HG03039 (cell line): ENCODE measurements at regions not wholly inside any gene's neighbourhood (a gene's known extent, or its start where the extent isn't known, plus 50 kb on each side); places are given as distances from the start of the nearest gene placed in this dataset.
A peak's percentile ranks its signal among the peaks of the same experiment; 100 is the strongest.

Experiments
- ATAC-seq: cut with Tn5 transposase; IDR thresholded peaks from one replicate; pipeline ENCODE4 v1.9.1; 2021; ENCODE audit warnings: mild to moderate bottlenecking, moderate library complexity; ENCODE audit not compliant: unreplicated experiment

DNA sequence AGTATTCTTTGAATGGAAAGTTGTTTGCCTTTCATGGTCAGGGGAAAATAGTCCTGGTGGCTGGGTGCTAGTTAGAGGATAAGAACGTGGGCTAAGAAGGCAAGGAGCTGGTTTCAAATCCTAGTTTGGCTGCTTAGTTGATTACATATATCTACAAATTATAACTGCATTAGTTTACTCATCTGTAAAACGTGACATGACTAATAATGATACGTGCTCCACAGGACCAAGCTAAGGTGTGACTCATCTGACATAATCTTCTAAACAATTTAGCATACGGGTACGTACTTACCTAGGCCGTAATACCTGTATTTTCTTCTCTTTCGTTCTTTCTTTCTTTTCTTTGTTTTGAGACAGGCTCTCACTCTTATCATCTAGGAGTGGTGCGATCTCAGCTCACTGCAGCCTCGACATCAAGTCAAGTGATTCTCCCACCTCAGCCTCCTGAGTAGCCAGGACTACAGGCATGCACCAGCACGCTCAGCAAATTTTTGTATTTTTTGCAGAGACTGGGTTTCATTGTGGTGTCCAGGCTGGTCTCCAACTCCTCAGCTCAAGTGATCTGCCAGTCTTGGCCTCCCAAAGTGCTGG lies 1274.2 kb upstream of the GJE1 start:
- no peak for ATAC-seq

- no peak for ATAC-seq
These were observed 1274.9 kb upstream of the GJE1 start for GRCh38 chr6:140857739-140858380.

- ATAC-seq: no peak
These were observed 1277.2 kb upstream of the GJE1 start for GRCh38 chr6:140855520-140855919.

DNA sequence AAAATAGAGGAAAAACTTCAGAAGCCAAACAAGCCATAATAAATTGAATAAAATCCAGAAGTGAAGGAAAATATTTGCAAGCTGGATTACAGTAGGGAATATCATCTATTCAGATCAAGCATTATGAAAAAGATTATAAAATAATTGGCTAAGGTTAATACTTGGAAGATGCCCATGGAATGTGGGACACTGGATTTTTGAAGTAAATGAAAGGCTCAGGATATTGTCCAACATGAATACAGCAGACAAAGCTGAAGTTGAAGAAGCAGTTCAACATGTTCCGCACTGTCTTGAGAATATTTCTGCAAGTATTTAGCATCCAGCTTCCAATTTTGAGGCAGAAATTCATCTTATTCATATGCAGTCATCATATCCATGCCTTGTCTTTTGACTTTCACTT lies 1278.4 kb upstream of the GJE1 start:
- no peak for ATAC-seq

DNA sequence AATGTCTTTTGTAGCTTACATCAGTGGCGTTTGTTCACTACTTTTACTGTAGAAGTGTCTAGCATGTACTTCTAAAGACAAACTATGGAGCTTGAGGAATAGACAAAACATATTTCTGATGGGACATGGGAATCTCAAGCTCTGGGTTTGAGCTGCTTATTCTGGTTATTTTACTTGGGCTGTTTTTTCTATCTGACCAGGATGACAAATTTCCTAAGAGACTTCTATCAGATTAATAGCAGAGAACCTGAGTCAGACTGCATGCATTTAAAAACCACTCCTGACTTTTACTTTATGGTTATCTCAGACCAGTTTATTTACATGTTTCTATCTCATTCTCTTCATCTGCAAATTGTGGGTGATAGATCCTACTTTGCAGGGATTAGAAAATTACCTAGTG lies 1282.3 kb upstream of the GJE1 start:
- no peak for ATAC-seq

GRCh38 chr6:140849456-140849855 lies 1283.3 kb upstream of the GJE1 start:
- ATAC-seq: no peak

DNA sequence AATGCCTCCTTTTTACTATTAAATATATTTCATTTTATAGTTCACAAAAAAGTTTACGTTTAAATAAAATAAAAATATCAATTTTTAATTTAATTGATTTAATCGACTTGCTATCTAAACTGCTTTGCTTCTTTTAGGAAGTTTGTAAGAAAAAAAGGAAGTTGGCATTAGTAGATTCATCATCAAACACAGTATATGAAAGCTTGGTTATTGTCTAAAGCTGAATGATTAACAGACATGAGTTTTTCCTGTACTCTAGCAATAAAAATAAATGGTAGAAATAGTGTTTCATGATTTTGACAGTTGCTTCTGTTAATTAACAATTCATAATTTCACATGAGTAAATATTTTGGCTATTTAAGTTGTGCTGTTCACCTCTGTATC lies 1285.5 kb upstream of the GJE1 start:
- no peak for ATAC-seq

GRCh38 chr6:140846503-140847261 lies 1286.0 kb upstream of the GJE1 start:
- ATAC-seq: no peak

- no peak for ATAC-seq
These were observed 1287.0 kb upstream of the GJE1 start for GRCh38 chr6:140845701-140846100.

DNA sequence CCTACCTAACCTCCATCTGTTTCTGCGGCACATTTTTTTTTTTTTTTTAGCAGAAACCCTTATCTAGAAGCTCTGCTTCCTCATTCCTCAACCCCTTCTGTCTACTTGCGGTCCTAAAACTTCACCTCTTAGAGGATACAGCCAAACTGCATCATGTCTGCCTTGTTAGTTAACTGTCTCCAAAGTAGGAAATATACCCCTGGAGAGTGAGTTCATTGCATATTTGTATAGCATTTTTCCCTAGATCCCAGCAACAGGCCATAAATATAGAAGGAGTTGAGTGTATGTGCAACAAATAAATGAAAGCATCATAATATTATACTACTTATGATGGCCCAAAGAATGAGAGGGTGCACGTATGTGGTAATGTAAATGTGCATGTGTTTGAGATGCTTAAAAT lies 1288.6 kb upstream of the GJE1 start:
- ATAC-seq: no peak

- no peak for ATAC-seq
These were observed 1299.3 kb upstream of the GJE1 start for GRCh38 chr6:140833408-140833807.

DNA sequence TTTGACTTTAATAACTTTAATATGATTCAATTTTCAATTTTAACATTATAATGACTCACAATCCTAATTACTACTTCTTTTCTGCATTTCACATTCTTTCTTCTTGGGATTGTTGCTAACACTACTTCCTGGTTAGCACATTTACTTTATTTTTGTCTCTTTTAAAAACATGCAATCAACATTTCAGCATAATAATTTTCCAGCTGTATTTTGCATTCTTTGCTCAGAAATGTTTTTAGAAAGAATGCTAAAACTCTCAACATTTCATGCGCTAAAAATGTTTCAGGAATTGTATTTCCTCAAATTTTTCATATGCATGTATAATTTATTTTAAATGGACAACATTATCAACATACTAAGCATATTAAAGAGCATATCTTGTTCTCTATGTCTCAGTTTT lies 1302.1 kb upstream of the GJE1 start:
- ATAC-seq: no peak

- ATAC-seq: no peak
These were observed 1303.9 kb upstream of the GJE1 start for GRCh38 chr6:140828856-140829255.

DNA sequence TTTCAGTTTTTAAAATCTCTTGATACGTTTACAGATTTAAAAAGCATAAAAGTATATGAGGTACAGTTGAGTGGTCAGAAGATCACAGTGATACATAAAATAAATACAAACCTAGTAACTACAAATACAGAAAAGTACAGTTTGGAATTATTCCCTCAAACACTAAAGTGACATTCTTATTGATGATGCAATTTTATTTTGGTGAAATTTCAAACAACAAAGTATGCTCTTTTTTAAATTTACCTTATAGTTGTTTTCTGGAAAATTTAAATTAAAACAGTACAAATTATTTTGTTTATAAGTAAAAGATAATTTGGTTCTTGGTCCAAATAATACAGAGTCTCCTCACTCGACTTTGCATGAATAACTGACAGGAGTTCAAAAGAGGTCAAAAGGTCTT lies 1305.1 kb upstream of the GJE1 start:
- ATAC-seq: no peak

- no peak for ATAC-seq
These were observed 1307.0 kb upstream of the GJE1 start for GRCh38 chr6:140825731-140826130.

- ATAC-seq: no peak
These were observed 1308.1 kb upstream of the GJE1 start for GRCh38 chr6:140824595-140824994.

DNA sequence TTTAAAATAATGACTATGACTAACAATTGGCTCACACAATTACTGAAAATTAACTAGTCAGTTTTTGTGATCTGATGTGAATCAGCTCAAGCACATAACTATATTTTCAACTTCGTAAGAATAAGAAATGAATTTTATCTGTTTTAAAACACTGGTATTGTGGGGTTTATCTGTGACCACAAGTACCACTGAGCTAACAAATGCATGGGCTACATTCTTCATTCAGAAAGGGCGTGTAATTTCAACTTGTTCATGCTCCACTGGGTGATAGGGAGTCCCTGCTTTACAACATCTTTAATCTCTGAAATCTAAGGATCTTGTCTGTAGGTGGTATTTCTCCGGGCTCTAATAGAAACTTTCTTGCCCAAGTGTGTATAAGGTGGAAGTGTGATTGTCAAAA lies 1311.5 kb upstream of the GJE1 start:
- no peak for ATAC-seq

- no peak for ATAC-seq
These were observed 1315.5 kb upstream of the GJE1 start for GRCh38 chr6:140817176-140817575.

DNA sequence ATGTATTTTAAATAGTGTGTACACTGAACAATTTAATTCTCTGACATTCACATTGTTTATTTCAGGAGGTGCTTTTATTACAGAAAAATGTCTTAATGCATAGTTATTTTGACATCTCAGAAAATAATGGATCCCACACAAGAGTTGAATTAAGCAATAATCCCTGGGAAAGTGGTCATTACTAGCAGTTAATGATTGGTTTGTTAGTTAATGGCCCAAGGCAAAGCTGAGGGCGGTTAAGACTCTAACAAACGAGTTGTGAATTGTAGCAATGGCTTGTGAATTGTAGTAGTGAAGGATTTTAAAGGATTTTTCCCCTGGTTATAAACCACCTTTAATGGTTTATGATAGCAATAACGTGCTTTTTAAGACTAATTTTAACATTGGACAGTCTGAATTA lies 1316.0 kb upstream of the GJE1 start:
- no peak for ATAC-seq

DNA sequence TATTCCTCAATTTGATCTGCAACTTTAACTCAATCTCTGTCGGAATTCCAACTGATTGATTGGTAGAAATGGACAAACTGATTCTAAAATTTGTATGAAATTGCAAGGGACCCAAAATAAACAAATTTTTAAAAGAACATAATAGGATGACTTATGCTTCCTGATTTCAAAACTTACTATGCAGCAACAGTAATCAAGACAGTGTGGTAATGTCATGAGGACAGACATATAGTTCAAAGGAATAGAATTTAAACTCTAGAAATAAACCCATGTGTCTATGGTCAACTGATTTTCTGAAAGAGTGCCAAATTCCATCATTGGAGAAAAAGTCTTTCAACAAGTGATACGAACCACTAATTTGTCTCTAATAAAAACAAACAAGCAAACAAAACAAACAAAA lies 1320.1 kb upstream of the GJE1 start:
- no peak for ATAC-seq

DNA sequence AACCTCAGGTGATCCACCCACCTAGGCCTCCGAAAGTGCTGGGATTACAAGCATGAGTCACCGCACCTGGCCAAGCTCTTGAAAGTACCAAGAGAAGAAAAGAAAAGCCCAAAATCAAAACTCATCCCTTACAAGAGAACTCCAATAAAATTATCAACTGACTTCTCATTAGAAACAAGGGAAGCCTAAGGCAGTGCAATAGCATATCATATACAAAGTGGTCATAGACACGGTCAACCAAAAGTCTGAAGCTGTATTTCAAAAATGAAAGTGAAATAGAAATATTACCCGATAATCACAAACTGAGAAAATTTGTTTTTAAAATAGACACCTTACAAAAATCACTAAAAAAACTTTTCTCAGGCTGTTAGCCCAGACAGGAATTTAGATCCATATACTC lies 1321.1 kb upstream of the GJE1 start:
- ATAC-seq: no peak

DNA sequence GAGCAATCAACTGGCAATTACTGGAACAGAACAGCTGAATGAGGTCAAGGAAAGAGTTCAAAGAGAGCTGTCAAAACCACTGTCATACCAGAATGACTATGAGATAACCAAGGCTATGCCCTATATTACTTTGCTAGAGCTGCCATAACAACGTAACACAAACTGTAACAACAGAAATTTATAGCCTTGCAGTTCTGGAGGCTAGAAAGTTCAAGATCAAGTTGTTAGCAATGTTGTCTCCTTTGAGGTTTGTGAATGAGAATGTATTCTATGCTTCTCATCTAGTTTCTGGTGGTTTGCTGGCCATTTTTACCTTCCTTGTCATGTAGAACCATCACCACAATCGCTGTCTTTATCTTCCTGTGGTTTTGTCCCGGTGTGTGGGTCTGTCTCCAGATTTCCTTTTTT lies 1323.0 kb upstream of the GJE1 start:
- peak; percentile 87 for ATAC-seq
